Gastroesophageal sphincter (tissue), 3 donors: ENCODE measurements at regions not wholly inside any gene's neighbourhood (a gene's known extent, or its start where the extent isn't known, plus 50 kb on each side); places are given as distances from the start of the nearest gene placed in this dataset.

Source experiments
- POLR2A ChIP-seq, 2 donors: fragments of 450-650 bp; IDR thresholded peaks; one replicate each; pipeline ENCODE4 v1.6.1; 2017; ENCODE audit warnings: antibody characterized with exemption in 2 of 2, mild to moderate bottlenecking in 2 of 2, moderate library complexity in 1 of 2
- TF ChIP-seq, protein P1 (sequence below), 4 experiments: fragments of 200-600 bp in 2 of 4; fragments of 450-650 bp in 2 of 4; sonication (generic) in 1 of 4; IDR thresholded peaks; one replicate each; pipeline ENCODE4 v1.5.1; 2017 to 2019; ENCODE audit warnings: antibody characterized with exemption in 4 of 4, mild to moderate bottlenecking in 2 of 4, moderate library complexity in 2 of 4

- TF ChIP-seq, protein P1, sequence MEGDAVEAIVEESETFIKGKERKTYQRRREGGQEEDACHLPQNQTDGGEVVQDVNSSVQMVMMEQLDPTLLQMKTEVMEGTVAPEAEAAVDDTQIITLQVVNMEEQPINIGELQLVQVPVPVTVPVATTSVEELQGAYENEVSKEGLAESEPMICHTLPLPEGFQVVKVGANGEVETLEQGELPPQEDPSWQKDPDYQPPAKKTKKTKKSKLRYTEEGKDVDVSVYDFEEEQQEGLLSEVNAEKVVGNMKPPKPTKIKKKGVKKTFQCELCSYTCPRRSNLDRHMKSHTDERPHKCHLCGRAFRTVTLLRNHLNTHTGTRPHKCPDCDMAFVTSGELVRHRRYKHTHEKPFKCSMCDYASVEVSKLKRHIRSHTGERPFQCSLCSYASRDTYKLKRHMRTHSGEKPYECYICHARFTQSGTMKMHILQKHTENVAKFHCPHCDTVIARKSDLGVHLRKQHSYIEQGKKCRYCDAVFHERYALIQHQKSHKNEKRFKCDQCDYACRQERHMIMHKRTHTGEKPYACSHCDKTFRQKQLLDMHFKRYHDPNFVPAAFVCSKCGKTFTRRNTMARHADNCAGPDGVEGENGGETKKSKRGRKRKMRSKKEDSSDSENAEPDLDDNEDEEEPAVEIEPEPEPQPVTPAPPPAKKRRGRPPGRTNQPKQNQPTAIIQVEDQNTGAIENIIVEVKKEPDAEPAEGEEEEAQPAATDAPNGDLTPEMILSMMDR (IDR thresholded peaks at IDR 0.05), result no peak
- no peak for TF ChIP-seq POLR2A (IDR thresholded peaks at IDR 0.05)
These were observed 411.0 kb upstream of the ZMIZ1 start for GRCh38 chr10:78657862-78658165.
